ENCODE measurements at regions not wholly inside any gene's neighbourhood (a gene's known extent, or its start where the extent isn't known, plus 50 kb on each side); places are given as distances from the start of the nearest gene placed in this dataset.

DNA sequence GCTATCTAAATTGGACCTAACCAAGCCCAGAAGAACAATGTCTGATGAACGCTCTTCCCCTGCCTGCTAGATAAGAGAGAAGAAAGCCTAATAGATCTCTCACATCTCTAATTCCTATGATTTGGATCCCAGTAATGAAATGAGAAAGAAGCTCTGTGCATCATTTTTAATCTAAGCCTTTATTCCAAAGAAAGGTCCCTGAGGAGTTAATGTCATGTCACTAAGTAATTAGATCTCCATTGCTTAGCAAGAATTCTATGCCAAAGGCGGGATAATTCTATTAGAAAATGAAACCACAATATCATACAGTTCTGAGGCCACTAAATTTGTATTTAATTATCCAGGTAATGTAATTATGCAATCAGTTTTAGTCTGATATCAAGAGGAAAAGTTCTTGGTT is 74.2 kb upstream of the TMEM260 start:
- H3K79me2 ChIP-seq (ENCODE audit: insufficient read depth, low read length) = no peaks in the 10 kb centered on the region

DNA sequence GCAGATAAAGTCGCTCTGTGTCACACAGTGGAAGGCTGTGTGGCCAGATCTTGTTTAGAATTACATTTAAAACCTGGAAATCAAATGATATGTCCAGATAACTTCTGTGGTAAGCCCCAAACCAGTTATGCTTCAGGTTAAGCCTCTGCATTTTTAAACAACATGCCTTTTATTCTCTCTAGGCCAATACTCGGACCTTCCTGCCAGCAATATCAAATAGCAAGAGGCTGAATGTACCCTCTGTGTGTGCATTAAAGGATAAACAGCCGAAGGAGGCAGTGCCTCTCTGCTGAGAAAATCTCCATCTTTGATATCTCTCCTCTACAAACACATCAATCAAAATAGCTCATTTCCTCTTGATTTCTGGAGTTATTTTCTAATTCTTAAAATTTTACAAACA is 67.1 kb upstream of the TMEM260 start:
- no peak overlapping the region for H3K27ac ChIP-seq (ENCODE audit: low read depth, low read length)
- H3K4me1 ChIP-seq (ENCODE audit: insufficient read depth, low read length) = no peaks in the 10 kb centered on the region
- no peak overlapping the region for H3K4me2 ChIP-seq (ENCODE audit: insufficient read depth, low read length)
- DNase-seq (ENCODE audit: insufficient read length, low spot score, missing footprints) = no peak
- no peak for TF ChIP-seq CTCF (IDR thresholded peaks at IDR 0.05; ENCODE audit: extremely low read depth, low read depth, low read length)
- H3K27me3 ChIP-seq (ENCODE audit: insufficient read depth, low read length) = peaks cover 12% of the 10 kb centered on the region
- H3K79me2 ChIP-seq (ENCODE audit: insufficient read depth, low read length) = no peaks in the 10 kb centered on the region
- no peaks in the 10 kb centered on the region for H4K20me1 ChIP-seq (ENCODE audit: insufficient read depth, low read length)
- no peaks in the 10 kb centered on the region for H3K36me3 ChIP-seq (ENCODE audit: insufficient read depth, low read length)
- no peak overlapping the region for H2AFZ ChIP-seq (ENCODE audit: low read length)
- H3K4me3 ChIP-seq (ENCODE audit: insufficient read depth, low read length) = no peak overlapping the region
- H3K9me3 ChIP-seq (ENCODE audit: low read depth, low read length) = no peaks in the 10 kb centered on the region

More for the DNA sequence above, 74.2 kb upstream of the TMEM260 start:
- no peak for TF ChIP-seq CTCF (IDR thresholded peaks at IDR 0.05; ENCODE audit: extremely low read depth, low read depth, low read length)
- Histone ChIP-seq H3K4me1 (ENCODE audit: insufficient read depth, low read length) (no peaks in the 10 kb centered on the region), H3K9me3 (ENCODE audit: low read depth, low read length) (no peaks in the 10 kb centered on the region), H3K27ac (ENCODE audit: low read depth, low read length) (no peak overlapping the region), H2AFZ (ENCODE audit: low read length) (no peak overlapping the region), H4K20me1 (ENCODE audit: insufficient read depth, low read length) (no peaks in the 10 kb centered on the region), H3K4me3 (ENCODE audit: insufficient read depth, low read length) (no peak overlapping the region), H3K4me2 (ENCODE audit: insufficient read depth, low read length) (no peak overlapping the region), H3K27me3 (ENCODE audit: insufficient read depth, low read length) (peaks cover 7% of the 10 kb centered on the region), H3K36me3 (ENCODE audit: insufficient read depth, low read length) (no peaks in the 10 kb centered on the region)
- DNase-seq (ENCODE audit: insufficient read length, low spot score, missing footprints) = no peak

DNA sequence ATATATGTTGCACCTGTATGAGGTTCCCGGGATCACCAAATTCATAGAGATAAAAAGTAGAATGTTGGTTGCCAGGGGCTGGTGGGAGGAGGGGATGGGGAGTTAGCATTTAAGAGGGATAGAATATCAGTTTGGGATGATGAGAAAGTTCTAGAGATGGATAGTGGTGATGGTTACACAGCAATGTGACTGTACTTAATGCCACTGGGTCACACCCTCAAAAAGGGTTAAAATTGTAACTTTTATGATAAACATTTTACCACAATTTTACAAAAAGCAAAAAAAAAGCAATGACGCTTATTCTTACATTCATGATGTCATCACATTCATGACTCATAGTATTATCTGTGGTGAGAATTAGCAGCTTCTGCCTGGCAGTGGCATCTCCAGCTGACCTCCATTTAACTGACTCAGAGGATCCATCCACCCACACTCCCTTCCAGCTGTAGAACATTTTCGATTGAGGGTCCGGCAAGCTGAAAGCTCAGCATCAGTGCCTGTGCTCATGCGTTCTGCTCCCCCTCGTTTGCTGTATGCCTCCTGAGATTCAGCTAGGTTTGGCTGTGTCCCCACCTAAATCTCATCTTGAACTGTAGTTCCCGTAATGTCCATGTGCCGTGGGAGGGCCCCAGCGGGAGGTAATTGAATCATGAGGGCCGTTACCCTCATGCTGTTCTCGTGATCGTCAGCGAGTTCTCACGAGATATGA is 64.8 kb upstream of the TMEM260 start:
- no peak for DNase-seq (ENCODE audit: insufficient read length, low spot score, missing footprints)
- peak overlapping the region; percentile 24 for H3K4me2 ChIP-seq (ENCODE audit: insufficient read depth, low read length)
- TF ChIP-seq CTCF (IDR thresholded peaks at IDR 0.05; ENCODE audit: extremely low read depth, low read depth, low read length) = no peak

DNA sequence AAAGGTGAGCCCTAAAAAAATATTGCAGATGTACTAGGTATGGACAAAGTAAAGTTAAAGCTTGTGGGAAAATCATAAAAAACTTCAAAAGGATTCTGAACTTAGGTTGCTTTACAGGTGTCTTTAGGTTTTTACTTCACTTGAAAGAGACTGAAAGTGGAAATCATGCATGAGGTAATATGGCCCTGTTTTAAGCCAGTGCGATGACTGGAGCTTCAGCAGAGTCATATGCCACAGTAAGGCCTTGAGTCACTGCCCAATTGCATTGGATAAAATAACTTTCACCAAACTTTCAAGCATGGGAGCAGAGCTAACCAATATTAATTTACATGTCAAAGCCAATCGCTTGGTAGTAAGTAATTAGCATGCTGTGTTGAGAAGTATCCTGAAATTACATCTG is 63.9 kb upstream of the TMEM260 start:
- Histone ChIP-seq H4K20me1 (ENCODE audit: insufficient read depth, low read length) (no peaks in the 10 kb centered on the region), H3K4me3 (ENCODE audit: insufficient read depth, low read length) (no peak overlapping the region), H2AFZ (ENCODE audit: low read length) (no peak overlapping the region), H3K27ac (ENCODE audit: low read depth, low read length) (no peak overlapping the region), H3K4me2 (ENCODE audit: insufficient read depth, low read length) (no peak overlapping the region), H3K27me3 (ENCODE audit: insufficient read depth, low read length) (peaks cover 12% of the 10 kb centered on the region), H3K4me1 (ENCODE audit: insufficient read depth, low read length) (no peaks in the 10 kb centered on the region), H3K36me3 (ENCODE audit: insufficient read depth, low read length) (no peaks in the 10 kb centered on the region), H3K9me3 (ENCODE audit: low read depth, low read length) (no peaks in the 10 kb centered on the region), H3K79me2 (ENCODE audit: insufficient read depth, low read length) (no peaks in the 10 kb centered on the region)
- no peak for TF ChIP-seq CTCF (IDR thresholded peaks at IDR 0.05; ENCODE audit: extremely low read depth, low read depth, low read length)
- DNase-seq (ENCODE audit: insufficient read length, low spot score, missing footprints) = no peak

More for the DNA sequence above, 64.8 kb upstream of the TMEM260 start:
- Histone ChIP-seq H3K4me3 (ENCODE audit: insufficient read depth, low read length) (no peak overlapping the region), H3K27me3 (ENCODE audit: insufficient read depth, low read length) (peaks cover 12% of the 10 kb centered on the region), H3K27ac (ENCODE audit: low read depth, low read length) (no peak overlapping the region), H3K36me3 (ENCODE audit: insufficient read depth, low read length) (no peaks in the 10 kb centered on the region), H2AFZ (ENCODE audit: low read length) (no peak overlapping the region), H3K9me3 (ENCODE audit: low read depth, low read length) (no peaks in the 10 kb centered on the region), H4K20me1 (ENCODE audit: insufficient read depth, low read length) (no peaks in the 10 kb centered on the region), H3K4me1 (ENCODE audit: insufficient read depth, low read length) (no peaks in the 10 kb centered on the region), H3K79me2 (ENCODE audit: insufficient read depth, low read length) (no peaks in the 10 kb centered on the region)
